ENCODE measurements at regions not wholly inside any gene's neighbourhood (a gene's known extent, or its start where the extent isn't known, plus 50 kb on each side); places are given as distances from the start of the nearest gene placed in this dataset.

- Histone ChIP-seq H3K4me1 (ENCODE audit: control insufficient read depth in 1 of 2, insufficient read depth in 2 of 2, low read length in 2 of 2) (no peaks in the 10 kb centered on the region), H4K20me1 (ENCODE audit: insufficient read depth) (no peaks in the 10 kb centered on the region), H3K27ac (ENCODE audit: low read depth, low read length) (no peak overlapping the region), H3K36me3 (ENCODE audit: control insufficient read depth in 1 of 2, insufficient read depth in 2 of 2, low read length in 2 of 2) (no peaks in the 10 kb centered on the region), H3K4me3 (replicated peaks in 1 of 2; ENCODE audit: low read depth in 1 of 2, low read length in 2 of 2) (no peak overlapping the region), H3K4me2 (ENCODE audit: low read length) (no peak overlapping the region), H3K9me2 (ENCODE audit: insufficient read depth) (no peaks in the 10 kb centered on the region), H3K9me3 (ENCODE audit: control insufficient read depth in 1 of 2, insufficient read depth in 1 of 2, low read depth in 1 of 2, low read length in 2 of 2) (no peaks in the 10 kb centered on the region), H3K79me2 (ENCODE audit: insufficient read depth, low read length) (no peaks in the 10 kb centered on the region), H3K27me3 (ENCODE audit: insufficient read depth, low read length) (peaks cover 90% of the 10 kb centered on the region), H2AFZ (ENCODE audit: low read depth, low read length, poor library complexity, severe bottlenecking) (no peak overlapping the region), H3K9ac (ENCODE audit: low read length) (no peak overlapping the region)
- DNase-seq (ENCODE audit: low read depth, low spot score), result no peak
- intact Hi-C loops (cut with micrococcal nuclease), result no loop called here
- no peak for ATAC-seq
- CTCF ChIA-PET, result interaction anchor here (0.6 kb wide), 1 partner anchor 22 kb away, joined by 6 read pairs; no protein-coding TSS in a partner anchor
- no TSS peak for BruUV-seq (replicated peaks)
- POLR2A ChIA-PET, result no interaction called here
- RAD21 ChIA-PET (ENCODE audit: low non-redundant PET in 1 of 2, low total read pairs in 2 of 2, uncharacterized antibody in 2 of 2, unreplicated experiment in 2 of 2), result no interaction called here
- TF ChIP-seq SP1 (IDR thresholded peaks at IDR 0.05; ENCODE audit: low read depth), result no peak
- TF ChIP-seq JUND (IDR thresholded peaks at IDR 0.05), result no peak
- no peak for TF ChIP-seq EZH2phosphoT487 (IDR thresholded peaks at IDR 0.05; ENCODE audit: borderline replicate concordance)
- TF ChIP-seq TCF7L2 (IDR thresholded peaks at IDR 0.05; ENCODE audit: borderline replicate concordance, extremely low read depth, insufficient read depth, insufficient read length), result no peak
- TF ChIP-seq ATF3 (IDR thresholded peaks at IDR 0.05), result no peak
- TF ChIP-seq POLR2AphosphoS5 (IDR thresholded peaks at IDR 0.05; ENCODE audit: low read depth, low read length), result no peak
- TF ChIP-seq POLR2A (IDR thresholded peaks at IDR 0.05; ENCODE audit: borderline replicate concordance, extremely low read depth, insufficient read depth, insufficient read length), result no peak
- no peak for TF ChIP-seq SIN3A (IDR thresholded peaks at IDR 0.05; ENCODE audit: low read depth)
- no peak for TF ChIP-seq EZH2 (IDR thresholded peaks at IDR 0.05)
- TF ChIP-seq CEBPB (IDR thresholded peaks at IDR 0.05; ENCODE audit: low read depth), result no peak
Measured at GRCh38 chr17:79288950-79289349, 214.3 kb downstream of the ENGASE start.

GRCh38 chr17:79286440-79286839 is 211.8 kb downstream of the ENGASE start:
- intact Hi-C loops (cut with micrococcal nuclease), result no loop called here
- Histone ChIP-seq H3K9ac (ENCODE audit: low read length) (no peak overlapping the region), H3K4me1 (ENCODE audit: control insufficient read depth in 1 of 2, insufficient read depth in 2 of 2, low read length in 2 of 2) (no peaks in the 10 kb centered on the region), H3K9me3 (ENCODE audit: control insufficient read depth in 1 of 2, insufficient read depth in 1 of 2, low read depth in 1 of 2, low read length in 2 of 2) (no peaks in the 10 kb centered on the region), H3K36me3 (ENCODE audit: control insufficient read depth in 1 of 2, insufficient read depth in 2 of 2, low read length in 2 of 2) (no peaks in the 10 kb centered on the region), H4K20me1 (ENCODE audit: insufficient read depth) (no peaks in the 10 kb centered on the region), H3K79me2 (ENCODE audit: insufficient read depth, low read length) (no peaks in the 10 kb centered on the region), H3K27ac (ENCODE audit: low read depth, low read length) (no peak overlapping the region), H3K9me2 (ENCODE audit: insufficient read depth) (no peaks in the 10 kb centered on the region), H3K4me2 (ENCODE audit: low read length) (no peak overlapping the region), H3K4me3 (replicated peaks in 1 of 2; ENCODE audit: low read depth in 1 of 2, low read length in 2 of 2) (no peak overlapping the region), H3K27me3 (ENCODE audit: insufficient read depth, low read length) (peaks cover 94% of the 10 kb centered on the region), H2AFZ (ENCODE audit: low read depth, low read length, poor library complexity, severe bottlenecking) (no peak overlapping the region)
- POLR2A ChIA-PET, result no interaction called here
- CTCF ChIA-PET, result no interaction called here
- no peak for DNase-seq (ENCODE audit: low read depth, low spot score)
- BruUV-seq (replicated peaks), result no TSS peak
- ATAC-seq, result no peak
- RAD21 ChIA-PET (ENCODE audit: low non-redundant PET in 1 of 2, low total read pairs in 2 of 2, uncharacterized antibody in 2 of 2, unreplicated experiment in 2 of 2), result no interaction called here
- TF ChIP-seq CEBPB (IDR thresholded peaks at IDR 0.05; ENCODE audit: low read depth) (no peak), POLR2A (IDR thresholded peaks at IDR 0.05; ENCODE audit: borderline replicate concordance, extremely low read depth, insufficient read depth, insufficient read length) (no peak), POLR2AphosphoS5 (IDR thresholded peaks at IDR 0.05; ENCODE audit: low read depth, low read length) (no peak), ATF3 (IDR thresholded peaks at IDR 0.05) (no peak), SRF (IDR thresholded peaks at IDR 0.05; ENCODE audit: low read depth) (no peak), ZBTB33 (IDR thresholded peaks at IDR 0.05; ENCODE audit: extremely low read depth, insufficient replicate concordance, low read length) (no peak), TCF7L2 (IDR thresholded peaks at IDR 0.05; ENCODE audit: borderline replicate concordance, extremely low read depth, insufficient read depth, insufficient read length) (no peak), RAD21 (IDR thresholded peaks at IDR 0.05; ENCODE audit: low read depth) (no peak), EZH2 (IDR thresholded peaks at IDR 0.05) (no peak), EGR1 (IDR thresholded peaks at IDR 0.05; ENCODE audit: low read depth) (no peak), CTCF (IDR thresholded peaks at IDR 0.05 in 2 of 3, conservative IDR thresholded peaks at IDR 0.05 in 1 of 3; ENCODE audit: borderline replicate concordance in 1 of 3, insufficient read depth in 1 of 3, low read depth in 2 of 3, low read length in 2 of 3) (no peak), ELF1 (IDR thresholded peaks at IDR 0.05; ENCODE audit: borderline replicate concordance, low read depth) (no peak), FOSL1 (IDR thresholded peaks at IDR 0.05; ENCODE audit: low read depth) (no peak), JUND (IDR thresholded peaks at IDR 0.05) (no peak)
